ENCODE measurements at regions not wholly inside any gene's neighbourhood (a gene's known extent, or its start where the extent isn't known, plus 50 kb on each side); places are given as distances from the start of the nearest gene placed in this dataset.

- Histone ChIP-seq H3K27me3 (no peaks in the 10 kb centered on the region), H3K4me1 (no peaks in the 10 kb centered on the region), H3K27ac (no peak overlapping the region), H3K36me3 (no peaks in the 10 kb centered on the region), H3K4me3 (no peak overlapping the region), H3K9me3 (no peaks in the 10 kb centered on the region)
- ATAC-seq (no peak), DNase-seq (no peak)
- intact Hi-C loops (cut with DNase I): no loop called here
- no peak for TF ChIP-seq CTCF (IDR thresholded peaks at IDR 0.05)
Observed at GRCh38 chr1:239784896-239785295, 306.8 kb upstream of the FMN2 start.

GRCh38 chr1:239785576-239785975 is 306.1 kb upstream of the FMN2 start:
- ATAC-seq (no peak), DNase-seq (no peak)
- intact Hi-C loops (cut with DNase I): no loop called here
- Histone ChIP-seq H3K27me3 (no peaks in the 10 kb centered on the region), H3K4me1 (no peaks in the 10 kb centered on the region), H3K4me3 (no peak overlapping the region), H3K27ac (no peak overlapping the region), H3K9me3 (no peaks in the 10 kb centered on the region), H3K36me3 (no peaks in the 10 kb centered on the region)
- no peak for TF ChIP-seq CTCF (IDR thresholded peaks at IDR 0.05)

GRCh38 chr1:239786464-239786863 is 305.2 kb upstream of the FMN2 start:
- no peak for TF ChIP-seq CTCF (IDR thresholded peaks at IDR 0.05)
- no peaks in the 10 kb centered on the region for H3K27me3 ChIP-seq
- no peak overlapping the region for H3K4me3 ChIP-seq
- H3K9me3 ChIP-seq: no peaks in the 10 kb centered on the region
- DNase-seq: no peak
- no peaks in the 10 kb centered on the region for H3K36me3 ChIP-seq
- no peak for ATAC-seq
- intact Hi-C loops (cut with DNase I): no loop called here
- H3K4me1 ChIP-seq: no peaks in the 10 kb centered on the region
- H3K27ac ChIP-seq: no peak overlapping the region

- Histone ChIP-seq H3K36me3 (no peaks in the 10 kb centered on the region), H3K4me1 (no peaks in the 10 kb centered on the region), H3K27ac (no peak overlapping the region), H3K4me3 (no peak overlapping the region), H3K9me3 (no peaks in the 10 kb centered on the region), H3K27me3 (no peaks in the 10 kb centered on the region)
- no peak for ATAC-seq
- no peak for DNase-seq
- intact Hi-C loops (cut with DNase I): no loop called here
- TF ChIP-seq CTCF (IDR thresholded peaks at IDR 0.05): no peak
Observed at GRCh38 chr1:239792157-239792556, 299.5 kb upstream of the FMN2 start.

- H3K4me1 ChIP-seq: no peaks in the 10 kb centered on the region
- H3K4me3 ChIP-seq: no peak overlapping the region
- H3K27me3 ChIP-seq: no peaks in the 10 kb centered on the region
- TF ChIP-seq CTCF (IDR thresholded peaks at IDR 0.05): no peak
- DNase-seq: no peak
- no peak for ATAC-seq
- no peaks in the 10 kb centered on the region for H3K36me3 ChIP-seq
- no peaks in the 10 kb centered on the region for H3K9me3 ChIP-seq
- intact Hi-C loops (cut with DNase I): no loop called here
- H3K27ac ChIP-seq: no peak overlapping the region
Observed at GRCh38 chr1:239795304-239795703, 296.4 kb upstream of the FMN2 start.

- no peaks in the 10 kb centered on the region for H3K36me3 ChIP-seq
- no peaks in the 10 kb centered on the region for H3K4me1 ChIP-seq
- H3K4me3 ChIP-seq: no peak overlapping the region
- no peak overlapping the region for H3K27ac ChIP-seq
- no peaks in the 10 kb centered on the region for H3K9me3 ChIP-seq
- DNase-seq: no peak
- TF ChIP-seq CTCF (IDR thresholded peaks at IDR 0.05): no peak
- intact Hi-C loops (cut with DNase I): no loop called here
- ATAC-seq: no peak
- H3K27me3 ChIP-seq: no peaks in the 10 kb centered on the region
Observed at GRCh38 chr1:239799617-239800016, 292.1 kb upstream of the FMN2 start.

All from upper lobe of right lung (tissue), 1 donor.